GM19099 (cell line): ENCODE measurements at regions not wholly inside any gene's neighbourhood (a gene's known extent, or its start where the extent isn't known, plus 50 kb on each side); places are given as distances from the start of the nearest gene placed in this dataset.

Experiments
- POLR2A ChIP-seq: IDR thresholded peaks from 3 replicates; pipeline ENCODE4 v1.6.1; 2011; ENCODE audit warnings: low read depth; ENCODE audit not compliant: insufficient read length; ENCODE audit errors: extremely low read depth

- no peak for TF ChIP-seq POLR2A
Measured at GRCh38 chr19:28615546-28615916, 597.4 kb downstream of the UQCRFS1 start.

GRCh38 chr19:28614634-28615545, 598.1 kb downstream of the UQCRFS1 start:
- TF ChIP-seq POLR2A, result no peak

- TF ChIP-seq POLR2A, result no peak
Measured at GRCh38 chr19:28612275-28612769, 600.6 kb downstream of the UQCRFS1 start.

- TF ChIP-seq POLR2A, result no peak
Measured at GRCh38 chr19:28610731-28611130, 602.2 kb downstream of the UQCRFS1 start.

- no peak for TF ChIP-seq POLR2A
Measured at GRCh38 chr19:28609944-28610343, 603.0 kb downstream of the UQCRFS1 start.

- TF ChIP-seq POLR2A, result no peak
Measured at GRCh38 chr19:28609091-28609755, 603.7 kb downstream of the UQCRFS1 start.

GRCh38 chr19:28608292-28608691, 604.7 kb downstream of the UQCRFS1 start:
- TF ChIP-seq POLR2A, result no peak

- no peak for TF ChIP-seq POLR2A
Measured at GRCh38 chr19:28607066-28607583, 605.8 kb downstream of the UQCRFS1 start.

- no peak for TF ChIP-seq POLR2A
Measured at GRCh38 chr19:28606269-28607032, 606.5 kb downstream of the UQCRFS1 start.

GRCh38 chr19:28605501-28606268, 607.3 kb downstream of the UQCRFS1 start:
- no peak for TF ChIP-seq POLR2A

GRCh38 chr19:28603453-28603852, 609.5 kb downstream of the UQCRFS1 start:
- TF ChIP-seq POLR2A, result no peak

GRCh38 chr19:28602675-28603298, 610.2 kb downstream of the UQCRFS1 start:
- TF ChIP-seq POLR2A, result no peak

- TF ChIP-seq POLR2A, result no peak
Measured at GRCh38 chr19:28601723-28602440, 611.1 kb downstream of the UQCRFS1 start.
